BE2C (cell line): ENCODE measurements at regions not wholly inside any gene's neighbourhood (a gene's known extent, or its start where the extent isn't known, plus 50 kb on each side); places are given as distances from the start of the nearest gene placed in this dataset.

Experiments used
- DNase-seq: peaks from one replicate; pipeline ENCODE4 v3.0.0-alpha.2; 2020
- H3K27me3 ChIP-seq: fragments of 250-450 bp; sonication (Bioruptor Pico); 2 replicates; pipeline ENCODE4 v1.5.1; 2020; ENCODE audit warnings: mild to moderate bottlenecking
- H3K36me3 ChIP-seq: fragments of 250-450 bp; sonication (Bioruptor Pico); 2 replicates; pipeline ENCODE4 v1.5.1; 2020; ENCODE audit warnings: mild to moderate bottlenecking
- H3K4me1 ChIP-seq: fragments of 250-450 bp; sonication (Bioruptor Pico); 2 replicates; pipeline ENCODE4 v1.5.1; 2020
- H3K4me3 ChIP-seq: 2 replicates; pipeline ENCODE4 v1.5.1; 2011; ENCODE audit warnings: low read depth, low read length
- H3K9me3 ChIP-seq: fragments of 250-450 bp; sonication (Bioruptor Pico); 2 replicates; pipeline ENCODE4 v1.5.1; 2020
- CTCF ChIP-seq: IDR thresholded peaks from 2 replicates; pipeline ENCODE4 v1.5.1; 2012; ENCODE audit warnings: mild to moderate bottlenecking, low read depth, low read length

GRCh38 chr10:123289432-123289831 lies 135.2 kb downstream of the BUB3 start:
- no peaks in the 10 kb centered on the region for H3K27me3 ChIP-seq
- no peak for TF ChIP-seq CTCF

DNA sequence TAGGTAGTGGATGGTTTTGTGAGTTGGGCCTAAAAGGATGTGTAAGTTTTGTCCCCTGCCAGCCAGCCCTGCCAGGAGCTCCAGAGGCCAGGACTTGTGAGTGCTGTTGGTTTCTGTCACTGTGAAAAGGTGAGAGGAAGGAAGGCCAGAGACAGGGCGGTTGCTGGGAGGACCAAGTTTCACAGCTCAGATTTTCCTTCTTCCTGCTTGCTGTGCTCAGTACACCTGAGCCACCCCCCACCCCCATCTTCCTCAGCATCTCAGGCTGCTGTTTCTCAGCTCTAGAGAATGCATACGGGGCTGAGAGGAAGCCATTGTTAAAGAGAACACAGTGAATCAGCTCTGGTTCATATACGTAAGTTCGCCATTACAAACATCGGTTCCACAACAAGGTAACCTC lies 139.9 kb downstream of the BUB3 start:
- H3K27me3 ChIP-seq = no peaks in the 10 kb centered on the region
- no peaks in the 10 kb centered on the region for H3K9me3 ChIP-seq
- H3K4me1 ChIP-seq = no peaks in the 10 kb centered on the region
- TF ChIP-seq CTCF = no peak
- H3K36me3 ChIP-seq = no peaks in the 10 kb centered on the region
- H3K4me3 ChIP-seq = no peak overlapping the region
- DNase-seq = no peak

More at GRCh38 chr10:123289432-123289831, 135.2 kb downstream of the BUB3 start:
- H3K4me1 ChIP-seq = peaks cover 7% of the 10 kb centered on the region
- H3K9me3 ChIP-seq = no peaks in the 10 kb centered on the region
- H3K4me3 ChIP-seq = no peak overlapping the region
- no peak for DNase-seq
- no peaks in the 10 kb centered on the region for H3K36me3 ChIP-seq

DNA sequence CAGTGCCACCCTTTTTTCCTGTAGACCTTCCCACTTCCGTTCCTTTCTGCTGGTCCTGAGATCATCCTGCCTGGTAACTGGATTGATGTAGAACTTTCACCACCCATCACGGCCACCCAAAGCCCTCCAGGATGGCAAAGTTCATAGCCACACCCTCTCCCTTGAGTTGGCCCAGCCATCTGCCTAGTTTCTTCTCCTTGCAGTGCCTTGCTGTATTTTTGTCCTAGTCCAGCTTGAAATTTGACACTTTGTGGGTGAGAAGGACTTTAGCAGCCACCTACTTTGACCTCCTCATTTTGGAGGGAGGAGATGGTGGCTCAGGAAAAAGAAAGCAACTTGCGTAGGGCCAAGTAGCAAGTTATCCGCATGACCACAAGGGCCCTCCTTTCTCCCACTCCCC lies 140.7 kb downstream of the BUB3 start:
- Histone ChIP-seq H3K36me3 (no peaks in the 10 kb centered on the region), H3K27me3 (no peaks in the 10 kb centered on the region), H3K9me3 (no peaks in the 10 kb centered on the region), H3K4me1 (no peaks in the 10 kb centered on the region), H3K4me3 (no peak overlapping the region)
- no peak for DNase-seq
- no peak for TF ChIP-seq CTCF

- Histone ChIP-seq H3K4me3 (no peak overlapping the region), H3K4me1 (no peaks in the 10 kb centered on the region; the same call in 1 of the 2 replicates)
- no peak for TF ChIP-seq CTCF
Observed at GRCh38 chr10:123295644-123296043, 141.4 kb downstream of the BUB3 start.

DNA sequence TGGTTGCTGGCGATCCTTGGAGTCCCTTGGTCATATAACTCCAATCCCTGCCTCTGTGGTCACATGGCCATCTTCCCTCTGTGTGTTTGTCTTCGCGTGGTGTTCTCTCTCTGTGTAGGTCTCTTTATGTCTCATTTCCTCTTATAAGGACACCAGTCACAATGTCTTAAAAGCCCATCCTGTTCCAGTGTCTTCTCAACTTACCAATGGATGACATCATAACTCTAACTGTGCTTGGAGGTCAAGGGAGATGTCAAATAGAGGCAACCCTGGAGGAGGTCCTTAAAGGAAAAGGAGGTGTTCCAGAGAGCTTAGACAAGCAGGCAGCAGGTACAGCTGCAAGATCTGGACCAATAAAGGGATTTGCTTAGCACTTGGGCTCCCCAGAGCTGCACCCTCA lies 143.0 kb downstream of the BUB3 start:
- H3K9me3 ChIP-seq = no peaks in the 10 kb centered on the region
- H3K36me3 ChIP-seq = no peaks in the 10 kb centered on the region
- no peak overlapping the region for H3K4me3 ChIP-seq
- H3K27me3 ChIP-seq = no peaks in the 10 kb centered on the region
- TF ChIP-seq CTCF = no peak
- no peak for DNase-seq
- H3K4me1 ChIP-seq = peaks cover 7% of the 10 kb centered on the region

More at GRCh38 chr10:123295644-123296043, 141.4 kb downstream of the BUB3 start:
- DNase-seq = no peak
- Histone ChIP-seq H3K27me3 (no peaks in the 10 kb centered on the region), H3K9me3 (no peaks in the 10 kb centered on the region), H3K36me3 (no peaks in the 10 kb centered on the region)

GRCh38 chr10:123298583-123298982 lies 144.4 kb downstream of the BUB3 start:
- DNase-seq = no peak
- H3K27me3 ChIP-seq = no peaks in the 10 kb centered on the region
- no peak for TF ChIP-seq CTCF
- peaks cover 7% of the 10 kb centered on the region for H3K4me1 ChIP-seq
- no peaks in the 10 kb centered on the region for H3K36me3 ChIP-seq
- H3K9me3 ChIP-seq = no peaks in the 10 kb centered on the region
- H3K4me3 ChIP-seq = no peak overlapping the region
